Thoracic aorta (tissue), 2 donors: ENCODE measurements at regions not wholly inside any gene's neighbourhood (a gene's known extent, or its start where the extent isn't known, plus 50 kb on each side); places are given as distances from the start of the nearest gene placed in this dataset.
A peak's percentile ranks its signal among the peaks of the same experiment; 100 is the strongest.

Source experiments
- ATAC-seq: fragments of 150-250 bp; one replicate; pipeline ENCODE4 v1.8.0; 2017; ENCODE audit warnings: low read depth; ENCODE audit not compliant: insufficient number of reproducible peaks, low FRiP score
- DNase-seq: peaks from one replicate; pipeline ENCODE4 v3.0.0-alpha.2; 2020; ENCODE audit warnings: low spot score
- H3K27ac ChIP-seq, 2 donors: fragments of 200-600 bp; sonication (generic); 1 replicate in 1 of 2; 2 replicates in 1 of 2; pipeline ENCODE4 v1.5.1; 2016; ENCODE audit warnings: mild to moderate bottlenecking in 2 of 2, moderate library complexity in 2 of 2
- H3K27me3 ChIP-seq: fragments of 200-600 bp; sonication (generic); replicated peaks from 2 replicates; pipeline ENCODE4 v1.6.0; 2016; ENCODE audit warnings: mild to moderate bottlenecking; ENCODE audit not compliant: insufficient read depth
- H3K36me3 ChIP-seq: fragments of 200-600 bp; sonication (generic); one replicate; pipeline ENCODE4 v1.5.1; 2016
- H3K4me1 ChIP-seq, 2 donors: fragments of 200-600 bp; sonication (generic); 1 replicate in 1 of 2; 2 replicates in 1 of 2; pipeline versions ENCODE4 v1.5.1 to v1.6.0; 2016; ENCODE audit warnings: low read depth in 2 of 2, mild to moderate bottlenecking in 1 of 2; ENCODE audit not compliant: control insufficient read depth in 1 of 2
- H3K4me3 ChIP-seq: fragments of 200-600 bp; sonication (generic); 2 replicates; pipeline ENCODE4 v1.5.1; 2016; ENCODE audit warnings: mild to moderate bottlenecking
- H3K9me3 ChIP-seq: fragments of 200-600 bp; sonication (generic); 2 replicates; pipeline ENCODE4 v1.5.1; 2016
- CTCF ChIP-seq: fragments of 200-600 bp; sonication (generic); IDR thresholded peaks from one replicate; pipeline ENCODE4 v1.5.1; 2019; ENCODE audit warnings: antibody characterized with exemption

GRCh38 chr14:104450811-104451401 lies 128.7 kb upstream of the C14orf180 start:
- H3K36me3 ChIP-seq: no peaks in the 10 kb centered on the region
- DNase-seq (no peak), ATAC-seq (no peak)
- H3K4me1 ChIP-seq: no peaks in the 10 kb centered on the region
- H3K4me3 ChIP-seq: no peak overlapping the region
- H3K27ac ChIP-seq: no peak overlapping the region
- H3K27me3 ChIP-seq: no peaks in the 10 kb centered on the region
- no peak for TF ChIP-seq CTCF
- H3K9me3 ChIP-seq: no peaks in the 10 kb centered on the region

- TF ChIP-seq CTCF: no peak
- Histone ChIP-seq H3K36me3 (no peaks in the 10 kb centered on the region), H3K27ac (no peak overlapping the region), H3K9me3 (no peaks in the 10 kb centered on the region), H3K4me1 (no peaks in the 10 kb centered on the region), H3K27me3 (no peaks in the 10 kb centered on the region), H3K4me3 (no peak overlapping the region)
- DNase-seq (no peak), ATAC-seq (no peak)
Measured at GRCh38 chr14:104451474-104451873, 128.1 kb upstream of the C14orf180 start.

- H3K4me3 ChIP-seq: no peak overlapping the region
- H3K27ac ChIP-seq: no peak overlapping the region
- peaks cover 0 to 7% of the 10 kb centered on the region in 2 donors for H3K4me1 ChIP-seq
- H3K9me3 ChIP-seq: no peaks in the 10 kb centered on the region
- TF ChIP-seq CTCF: no peak
- no peak for ATAC-seq
- DNase-seq: no peak
- peaks cover 3% of the 10 kb centered on the region for H3K27me3 ChIP-seq
- H3K36me3 ChIP-seq: no peaks in the 10 kb centered on the region
Measured at GRCh38 chr14:104458845-104459244, 120.7 kb upstream of the C14orf180 start.

DNA sequence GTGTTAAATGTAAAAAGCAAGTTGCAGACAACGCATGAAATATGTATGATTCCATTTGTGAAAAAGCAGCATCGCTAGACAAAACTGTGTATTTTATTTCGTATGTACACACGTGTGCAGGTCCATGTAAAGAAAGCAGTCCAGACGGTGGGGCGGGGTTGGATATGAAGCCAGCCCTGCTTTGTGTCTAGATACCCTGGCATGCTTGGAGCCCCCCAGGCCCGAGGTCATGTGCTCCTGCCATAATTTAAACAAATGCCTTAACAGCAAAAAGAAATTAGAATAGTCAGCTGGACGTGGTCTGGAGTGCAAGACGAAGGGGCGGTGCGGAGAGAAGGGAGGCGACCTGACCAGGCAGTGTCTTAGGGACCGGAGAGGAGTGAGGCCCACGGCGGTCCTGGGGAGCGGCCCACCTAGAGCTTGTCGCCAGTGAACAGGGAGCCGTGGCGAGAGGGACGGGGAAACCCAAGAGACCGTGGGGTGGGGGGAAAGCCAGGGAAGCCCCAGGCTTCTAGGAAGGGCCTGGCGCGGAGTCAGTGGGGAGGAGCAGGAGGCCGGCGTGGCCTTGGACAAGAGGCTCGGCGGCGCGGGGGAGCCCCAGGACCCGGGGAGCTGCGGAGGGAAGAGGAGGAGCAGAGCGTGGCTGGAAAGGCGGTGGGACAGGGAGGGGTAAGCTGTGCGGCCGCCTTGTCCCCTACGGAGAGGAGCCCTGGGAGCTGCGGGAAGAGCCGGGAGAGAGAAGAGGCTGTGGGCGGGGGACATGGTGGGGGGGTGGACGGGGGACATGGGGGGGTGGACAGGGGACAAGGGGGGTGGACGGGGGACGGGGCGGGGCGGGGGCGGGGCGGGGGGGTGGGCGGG lies 118.5 kb upstream of the C14orf180 start:
- ATAC-seq (no peak), DNase-seq (no peak)
- no peaks in the 10 kb centered on the region for H3K9me3 ChIP-seq
- H3K27me3 ChIP-seq: peaks cover 3% of the 10 kb centered on the region
- no peak overlapping the region for H3K27ac ChIP-seq
- no peak for TF ChIP-seq CTCF
- H3K36me3 ChIP-seq: no peaks in the 10 kb centered on the region
- peak overlapping the region; percentile 35 for H3K4me3 ChIP-seq
- H3K4me1 ChIP-seq: peaks cover 0 to 7% of the 10 kb centered on the region in 2 donors

DNA sequence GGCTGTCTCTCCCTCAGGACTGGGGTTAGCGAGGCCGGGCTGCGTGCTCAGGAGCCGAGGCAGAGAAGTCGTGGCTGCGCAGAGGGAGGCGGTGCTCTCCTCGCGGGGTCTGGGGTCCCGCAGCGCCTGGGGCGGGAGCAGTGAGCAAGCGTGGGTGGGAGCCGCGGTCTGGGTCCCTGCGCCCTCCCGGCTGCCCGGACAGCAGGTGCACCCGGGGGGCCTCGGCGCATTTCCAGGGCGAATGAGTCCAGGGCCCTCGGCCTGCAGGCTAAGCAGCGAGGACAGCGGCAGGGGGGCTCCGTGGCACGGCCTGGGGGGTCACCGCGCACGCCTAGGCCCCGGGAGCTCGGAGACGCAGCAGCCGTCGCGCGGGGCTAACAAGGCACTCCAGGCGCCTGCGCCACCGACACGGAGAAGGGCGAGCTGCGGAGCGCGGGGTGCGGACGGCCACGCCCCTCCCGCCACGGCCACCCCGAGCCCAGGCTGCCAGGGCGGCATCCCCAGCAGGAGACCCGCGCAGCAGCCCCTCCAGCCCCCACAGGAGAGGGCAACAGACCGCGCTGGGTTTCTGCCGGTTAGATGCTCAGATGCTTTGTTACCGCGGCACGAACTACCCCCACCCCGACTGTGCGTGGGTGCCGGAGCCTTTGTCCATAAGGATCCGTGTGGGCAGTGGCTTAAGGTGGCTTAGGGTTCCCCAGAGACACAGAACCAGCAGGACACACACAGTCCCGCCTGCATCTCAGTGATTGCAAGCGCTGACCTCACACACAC lies 117.7 kb upstream of the C14orf180 start:
- ATAC-seq: no peak
- TF ChIP-seq CTCF: no peak

More for the DNA sequence above, 117.7 kb upstream of the C14orf180 start:
- peaks cover 0 to 7% of the 10 kb centered on the region in 2 donors for H3K4me1 ChIP-seq
- H3K27ac ChIP-seq: no peak overlapping the region
- H3K4me3 ChIP-seq: no peak overlapping the region
- H3K36me3 ChIP-seq: no peaks in the 10 kb centered on the region
- H3K27me3 ChIP-seq: peaks cover 3% of the 10 kb centered on the region
- H3K9me3 ChIP-seq: no peaks in the 10 kb centered on the region
- DNase-seq: no peak
